PC-3 (cell line): ENCODE measurements at regions not wholly inside any gene's neighbourhood (a gene's known extent, or its start where the extent isn't known, plus 50 kb on each side); places are given as distances from the start of the nearest gene placed in this dataset.

Source experiments
- EZH2 ChIP-seq: fragments of 300-600 bp; sonication (generic); IDR thresholded peaks from one replicate; pipeline ENCODE4 v1.6.1; 2017; ENCODE audit warnings: antibody characterized with exemption, mild to moderate bottlenecking, low read length; ENCODE audit not compliant: unreplicated experiment
- EZH2phosphoT487 ChIP-seq: fragments of 300-600 bp; sonication (generic); IDR thresholded peaks from 2 replicates; pipeline ENCODE4 v1.6.1; 2018; ENCODE audit warnings: mild to moderate bottlenecking, antibody characterized with exemption, low read length, borderline replicate concordance
- TF ChIP-seq, protein P1 (sequence below): fragments of 300-600 bp; sonication (generic); conservative IDR thresholded peaks from 2 replicates; pipeline ENCODE4 v1.5.1; 2017; ENCODE audit warnings: antibody characterized with exemption, low read depth, mild to moderate bottlenecking, low read length

DNA sequence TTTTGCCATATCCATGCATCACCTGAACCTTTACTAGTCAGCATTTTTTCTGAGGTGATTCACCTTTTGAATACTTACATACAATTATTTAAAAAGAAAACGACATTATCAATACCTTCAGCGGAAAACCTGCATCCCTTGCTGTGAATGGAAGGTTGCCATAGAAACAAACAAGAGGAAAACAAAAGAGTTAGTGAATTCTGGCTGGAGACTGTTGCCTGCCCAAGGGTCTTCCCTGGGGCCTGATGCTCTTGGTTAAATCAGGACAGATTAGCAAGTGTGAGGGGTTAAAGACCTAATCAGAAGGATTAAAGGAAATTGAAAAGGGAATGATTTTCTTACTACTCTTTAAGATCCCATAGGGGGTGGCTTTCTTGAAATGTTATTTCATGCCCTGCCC is 96.0 kb upstream of the WSCD2 start:
- TF ChIP-seq, protein P1, sequence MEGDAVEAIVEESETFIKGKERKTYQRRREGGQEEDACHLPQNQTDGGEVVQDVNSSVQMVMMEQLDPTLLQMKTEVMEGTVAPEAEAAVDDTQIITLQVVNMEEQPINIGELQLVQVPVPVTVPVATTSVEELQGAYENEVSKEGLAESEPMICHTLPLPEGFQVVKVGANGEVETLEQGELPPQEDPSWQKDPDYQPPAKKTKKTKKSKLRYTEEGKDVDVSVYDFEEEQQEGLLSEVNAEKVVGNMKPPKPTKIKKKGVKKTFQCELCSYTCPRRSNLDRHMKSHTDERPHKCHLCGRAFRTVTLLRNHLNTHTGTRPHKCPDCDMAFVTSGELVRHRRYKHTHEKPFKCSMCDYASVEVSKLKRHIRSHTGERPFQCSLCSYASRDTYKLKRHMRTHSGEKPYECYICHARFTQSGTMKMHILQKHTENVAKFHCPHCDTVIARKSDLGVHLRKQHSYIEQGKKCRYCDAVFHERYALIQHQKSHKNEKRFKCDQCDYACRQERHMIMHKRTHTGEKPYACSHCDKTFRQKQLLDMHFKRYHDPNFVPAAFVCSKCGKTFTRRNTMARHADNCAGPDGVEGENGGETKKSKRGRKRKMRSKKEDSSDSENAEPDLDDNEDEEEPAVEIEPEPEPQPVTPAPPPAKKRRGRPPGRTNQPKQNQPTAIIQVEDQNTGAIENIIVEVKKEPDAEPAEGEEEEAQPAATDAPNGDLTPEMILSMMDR, result no peak
- TF ChIP-seq EZH2phosphoT487 (no peak), EZH2 (no peak)
